Neutrophil (primary cell): ENCODE measurements at regions not wholly inside any gene's neighbourhood (a gene's known extent, or its start where the extent isn't known, plus 50 kb on each side); places are given as distances from the start of the nearest gene placed in this dataset.

Source experiments
- H3K27ac ChIP-seq: fragments of 200-600 bp; sonication (generic); 2 replicates; pipeline ENCODE4 v1.5.1; 2016; ENCODE audit warnings: mild to moderate bottlenecking, moderate library complexity
- H3K27me3 ChIP-seq: fragments of 200-600 bp; sonication (generic); 2 replicates; pipeline ENCODE4 v1.6.0; 2016; ENCODE audit warnings: mild to moderate bottlenecking
- H3K36me3 ChIP-seq: fragments of 200-600 bp; sonication (generic); 2 replicates; pipeline ENCODE4 v1.5.1; 2017
- H3K4me1 ChIP-seq, 2 experiments: fragments of 200-600 bp in 1 of 2; sonication (generic) in 1 of 2; 1 replicate in 1 of 2; 2 replicates in 1 of 2; pipeline versions ENCODE4 v1.5.1 to v1.6.1; 2013 to 2016; ENCODE audit warnings: low read depth in 1 of 2, low read length in 1 of 2, mild to moderate bottlenecking in 1 of 2, moderate library complexity in 1 of 2; ENCODE audit not compliant: control insufficient read depth in 1 of 2, insufficient read depth in 1 of 2
- H3K4me3 ChIP-seq, 2 experiments: fragments of 200-600 bp in 1 of 2; sonication (generic) in 1 of 2; 1 replicate in 1 of 2; 2 replicates in 1 of 2; pipeline ENCODE4 v1.5.1; 2013 to 2016; ENCODE audit warnings: low read depth in 1 of 2, low read length in 1 of 2, mild to moderate bottlenecking in 1 of 2, moderate library complexity in 1 of 2
- H3K9me3 ChIP-seq: fragments of 200-600 bp; sonication (generic); 2 replicates; pipeline ENCODE4 v1.5.1; 2016
- CTCF ChIP-seq: fragments of 200-600 bp; sonication (generic); IDR thresholded peaks from 2 replicates; pipeline ENCODE4 v1.5.1; 2016; ENCODE audit warnings: antibody characterized with exemption

GRCh38 chr11:105398636-105399035 is 211.2 kb upstream of the GRIA4 start:
- no peak overlapping the region for H3K27ac ChIP-seq
- H3K27me3 ChIP-seq: no peaks in the 10 kb centered on the region
- H3K9me3 ChIP-seq: no peaks in the 10 kb centered on the region
- no peaks in the 10 kb centered on the region for H3K4me1 ChIP-seq
- no peak overlapping the region for H3K4me3 ChIP-seq
- TF ChIP-seq CTCF: no peak
- H3K36me3 ChIP-seq: no peaks in the 10 kb centered on the region

- H3K4me1 ChIP-seq: no peaks in the 10 kb centered on the region
- no peak for TF ChIP-seq CTCF
- H3K27ac ChIP-seq: no peak overlapping the region
- H3K9me3 ChIP-seq: no peaks in the 10 kb centered on the region
- H3K27me3 ChIP-seq: no peaks in the 10 kb centered on the region
- no peaks in the 10 kb centered on the region for H3K36me3 ChIP-seq
- H3K4me3 ChIP-seq: no peak overlapping the region
Measured at GRCh38 chr11:105393326-105393725, 216.5 kb upstream of the GRIA4 start.

- Histone ChIP-seq H3K4me1 (no peaks in the 10 kb centered on the region), H3K27me3 (no peaks in the 10 kb centered on the region), H3K4me3 (no peak overlapping the region), H3K27ac (no peak overlapping the region), H3K9me3 (no peaks in the 10 kb centered on the region), H3K36me3 (no peaks in the 10 kb centered on the region)
- no peak for TF ChIP-seq CTCF
Measured at GRCh38 chr11:105392556-105392955, 217.3 kb upstream of the GRIA4 start.

GRCh38 chr11:105389952-105390351 is 219.9 kb upstream of the GRIA4 start:
- H3K9me3 ChIP-seq: no peaks in the 10 kb centered on the region
- H3K27me3 ChIP-seq: no peaks in the 10 kb centered on the region
- no peak for TF ChIP-seq CTCF
- H3K36me3 ChIP-seq: no peaks in the 10 kb centered on the region
- no peak overlapping the region for H3K27ac ChIP-seq
- no peaks in the 10 kb centered on the region for H3K4me1 ChIP-seq
- H3K4me3 ChIP-seq: no peak overlapping the region

- TF ChIP-seq CTCF: no peak
- Histone ChIP-seq H3K36me3 (no peaks in the 10 kb centered on the region), H3K27me3 (no peaks in the 10 kb centered on the region), H3K4me3 (no peak overlapping the region), H3K9me3 (no peaks in the 10 kb centered on the region), H3K4me1 (no peaks in the 10 kb centered on the region), H3K27ac (no peak overlapping the region)
Measured at GRCh38 chr11:105388006-105388405, 221.9 kb upstream of the GRIA4 start.

GRCh38 chr11:105381941-105382340 is 227.9 kb upstream of the GRIA4 start:
- Histone ChIP-seq H3K36me3 (no peaks in the 10 kb centered on the region), H3K4me1 (no peaks in the 10 kb centered on the region), H3K4me3 (no peak overlapping the region), H3K27me3 (no peaks in the 10 kb centered on the region), H3K27ac (no peak overlapping the region), H3K9me3 (no peaks in the 10 kb centered on the region)
- TF ChIP-seq CTCF: no peak
